Endothelial cell of umbilical vein (primary cell): ENCODE measurements at regions not wholly inside any gene's neighbourhood (a gene's known extent, or its start where the extent isn't known, plus 50 kb on each side); places are given as distances from the start of the nearest gene placed in this dataset.

ENCODE experiments used
- BruUV-seq: library from RNA; stranded (reverse); fragments of 400-500 nt; replicated peaks from 2 replicates; lab custom pipeline; 2021; lab: Mats Ljungman, UMichigan
- CTCF ChIA-PET: fragments of 300-600, 350-600 bp; sonication (Branson Sonifier 250); formaldehyde crosslinking; loops from one replicate; lab custom pipeline; 2021; ENCODE audit warnings: antibody characterized with exemption, inconsistent platforms; lab: Charles Lee
- POLR2A ChIA-PET: fragments of 300-600, 350-600 bp; sonication (Branson Sonifier 250); formaldehyde crosslinking; loops from one replicate; lab custom pipeline; 2021; ENCODE audit warnings: antibody characterized with exemption, inconsistent platforms; lab: Charles Lee
- DNase-seq: peaks from one replicate; pipeline ENCODE4 v3.0.0-alpha.2; 2011; ENCODE audit warnings: low read depth, low spot score
- FAIRE-seq: peaks from 2 replicates; lab custom pipeline; 2011; peaks lifted over from hg19 to GRCh38; lab: Jason Lieb, UNC
- H2AFZ ChIP-seq: 2 replicates; pipeline ENCODE4 v1.6.0; 2012; ENCODE audit warnings: low read depth, low read length, control low read depth, inconsistent platforms
- H3K27ac ChIP-seq: 2 replicates; pipeline ENCODE4 v1.5.1; 2011; ENCODE audit warnings: low read depth, mild to moderate bottlenecking, control low read depth, low read length, moderate library complexity; ENCODE audit not compliant: insufficient read depth
- H3K27me3 ChIP-seq, 2 experiments: 2 replicates each; pipeline versions ENCODE4 v1.6.0 to v1.6.1; 2011; ENCODE audit warnings: low read length in 2 of 2, mixed read lengths in 1 of 2; ENCODE audit not compliant: control insufficient read depth in 2 of 2, insufficient read depth in 2 of 2
- H3K36me3 ChIP-seq, 2 experiments: 2 replicates in 1 of 2; 3 replicates in 1 of 2; pipeline ENCODE4 v1.5.1; 2011; ENCODE audit warnings: low read length in 2 of 2, mild to moderate bottlenecking in 1 of 2, moderate library complexity in 1 of 2; ENCODE audit not compliant: control insufficient read depth in 2 of 2, insufficient read depth in 2 of 2; ENCODE audit errors: extremely low read depth in 1 of 2
- H3K4me1 ChIP-seq: 3 replicates; pipeline ENCODE4 v1.5.1; 2011; ENCODE audit warnings: mild to moderate bottlenecking, low read length; ENCODE audit not compliant: control insufficient read depth, insufficient read depth; ENCODE audit errors: extremely low read depth
- H3K4me2 ChIP-seq: 2 replicates; pipeline ENCODE4 v1.6.1; 2011; ENCODE audit warnings: low read length, control low read depth, mixed read lengths; ENCODE audit not compliant: insufficient read depth
- H3K4me3 ChIP-seq, 3 experiments: fragments of 200-600 bp in 1 of 3; sonication (generic), shearing (Covaris generic) in 1 of 3; replicated peaks in 1 of 3; 2 replicates each; pipeline ENCODE4 v1.5.1; 2011 to 2016; ENCODE audit warnings: control low read depth in 3 of 3, low read length in 3 of 3, mild to moderate bottlenecking in 2 of 3, inconsistent platforms in 1 of 3, low read depth in 1 of 3, moderate library complexity in 1 of 3; ENCODE audit not compliant: insufficient read depth in 1 of 3
- H3K79me2 ChIP-seq: 2 replicates; pipeline ENCODE4 v1.6.0; 2012; ENCODE audit warnings: low read length, inconsistent platforms; ENCODE audit not compliant: control insufficient read depth, insufficient read depth
- H3K9ac ChIP-seq: replicated peaks from 2 replicates; pipeline ENCODE3; 2011; ENCODE audit warnings: low read length, control low read depth; ENCODE audit not compliant: insufficient read depth; ENCODE audit errors: extremely low read depth
- H3K9me1 ChIP-seq: replicated peaks from 3 replicates; pipeline ENCODE4 v1.6.0; 2011; ENCODE audit warnings: mild to moderate bottlenecking, low read length; ENCODE audit not compliant: control insufficient read depth, insufficient read depth; ENCODE audit errors: extremely low read depth
- H3K9me3 ChIP-seq: replicated peaks from 2 replicates; pipeline ENCODE4 v1.5.1; 2012; ENCODE audit warnings: low read length, inconsistent platforms; ENCODE audit not compliant: control insufficient read depth, insufficient read depth
- H4K20me1 ChIP-seq: replicated peaks from 2 replicates; pipeline ENCODE3; 2011; ENCODE audit warnings: mild to moderate bottlenecking, low read length; ENCODE audit not compliant: control insufficient read depth, insufficient read depth; ENCODE audit errors: extremely low read depth
- EZH2 ChIP-seq: IDR thresholded peaks from 2 replicates; pipeline ENCODE4 v1.6.1; 2012; ENCODE audit warnings: borderline replicate concordance, low read depth, mild to moderate bottlenecking, moderate library complexity, low read length, inconsistent platforms; ENCODE audit not compliant: severe bottlenecking
- FOS ChIP-seq: IDR thresholded peaks from 2 replicates; pipeline ENCODE4 v1.6.1; 2011; ENCODE audit warnings: mild to moderate bottlenecking, low read length, moderate library complexity, borderline replicate concordance; ENCODE audit not compliant: insufficient read depth
- GATA2 ChIP-seq: IDR thresholded peaks from 2 replicates; pipeline ENCODE4 v1.7.0; 2011; ENCODE audit warnings: low read depth, mild to moderate bottlenecking, moderate library complexity, mixed read lengths, low read length; ENCODE audit not compliant: insufficient read length, insufficient read depth
- JUN ChIP-seq: IDR thresholded peaks from 2 replicates; pipeline ENCODE4 v1.6.1; 2011; ENCODE audit warnings: borderline replicate concordance, low read depth; ENCODE audit not compliant: insufficient read length, insufficient read depth
- MAX ChIP-seq: IDR thresholded peaks from 2 replicates; pipeline ENCODE4 v1.6.1; 2011; ENCODE audit not compliant: insufficient read depth, insufficient read length
- MYC ChIP-seq: IDR thresholded peaks from one replicate; pipeline ENCODE4 v1.6.1; 2011; ENCODE audit warnings: mild to moderate bottlenecking, low read depth, low read length
- POLR2A ChIP-seq: IDR thresholded peaks from 2 replicates; pipeline ENCODE4 v1.6.1; 2012; ENCODE audit warnings: low read depth, mild to moderate bottlenecking, control low read depth, low read length
- POLR2AphosphoS5 ChIP-seq: IDR thresholded peaks from 2 replicates; pipeline ENCODE4 v1.6.1; 2012; ENCODE audit warnings: low read depth, mild to moderate bottlenecking, control low read depth, low read length, moderate library complexity; ENCODE audit not compliant: insufficient read depth
- dilution Hi-C: fragments of 300-500 bp; cut with MboI; formaldehyde crosslinking; loops from one replicate; pipeline ENCODE4 v1.15.0; 2019; ENCODE audit warnings: low sequenced_read_pairs; ENCODE audit not compliant: extremely low pct_ligation_motif_present
- intact Hi-C: fragments of 100-400 bp; cut with micrococcal nuclease; formaldehyde crosslinking; loops from one replicate; pipeline ENCODE4 v1.10.0; 2022
- TF ChIP-seq, protein P1 (sequence below), 2 donors: IDR thresholded peaks; 1 replicate in 1 of 2; 2 replicates in 1 of 2; pipeline ENCODE4 v1.5.1; 2011; ENCODE audit warnings: low read length in 2 of 2, mild to moderate bottlenecking in 2 of 2, moderate library complexity in 2 of 2, control low read depth in 1 of 2, inconsistent platforms in 1 of 2, low read depth in 1 of 2; ENCODE audit not compliant: insufficient read depth in 1 of 2; ENCODE audit errors: extremely low read depth in 1 of 2

- Histone ChIP-seq H4K20me1 (no peaks in the 10 kb centered on the region), H3K27ac (no peak overlapping the region), H3K4me2 (no peak overlapping the region), H3K9me1 (no peaks in the 10 kb centered on the region), H2AFZ (no peak overlapping the region), H3K36me3 (no peaks in the 10 kb centered on the region), H3K27me3 (no peaks in the 10 kb centered on the region), H3K9me3 (no peaks in the 10 kb centered on the region), H3K4me1 (peaks cover 3% of the 10 kb centered on the region), H3K9ac (no peak overlapping the region), H3K79me2 (no peaks in the 10 kb centered on the region), H3K4me3 (no peak overlapping the region)
- intact Hi-C loops: no loop called here
- TF ChIP-seq MYC: no peak
- no peak for TF ChIP-seq FOS
- TF ChIP-seq EZH2: no peak
- TF ChIP-seq MAX: no peak
- TF ChIP-seq JUN: no peak
- TF ChIP-seq POLR2A: no peak
- no peak for TF ChIP-seq POLR2AphosphoS5
- TF ChIP-seq, protein P1, sequence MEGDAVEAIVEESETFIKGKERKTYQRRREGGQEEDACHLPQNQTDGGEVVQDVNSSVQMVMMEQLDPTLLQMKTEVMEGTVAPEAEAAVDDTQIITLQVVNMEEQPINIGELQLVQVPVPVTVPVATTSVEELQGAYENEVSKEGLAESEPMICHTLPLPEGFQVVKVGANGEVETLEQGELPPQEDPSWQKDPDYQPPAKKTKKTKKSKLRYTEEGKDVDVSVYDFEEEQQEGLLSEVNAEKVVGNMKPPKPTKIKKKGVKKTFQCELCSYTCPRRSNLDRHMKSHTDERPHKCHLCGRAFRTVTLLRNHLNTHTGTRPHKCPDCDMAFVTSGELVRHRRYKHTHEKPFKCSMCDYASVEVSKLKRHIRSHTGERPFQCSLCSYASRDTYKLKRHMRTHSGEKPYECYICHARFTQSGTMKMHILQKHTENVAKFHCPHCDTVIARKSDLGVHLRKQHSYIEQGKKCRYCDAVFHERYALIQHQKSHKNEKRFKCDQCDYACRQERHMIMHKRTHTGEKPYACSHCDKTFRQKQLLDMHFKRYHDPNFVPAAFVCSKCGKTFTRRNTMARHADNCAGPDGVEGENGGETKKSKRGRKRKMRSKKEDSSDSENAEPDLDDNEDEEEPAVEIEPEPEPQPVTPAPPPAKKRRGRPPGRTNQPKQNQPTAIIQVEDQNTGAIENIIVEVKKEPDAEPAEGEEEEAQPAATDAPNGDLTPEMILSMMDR (IDR thresholded peaks at IDR 0.05; ENCODE audit: extremely low read depth in 1 of 2, insufficient read depth in 1 of 2, low read depth in 1 of 2, low read length in 2 of 2): no peak
- TF ChIP-seq GATA2: no peak
- DNase-seq (no peak), FAIRE-seq (no peak)
- dilution Hi-C loops: no loop called here
- ChIA-PET CTCF (no interaction called here), POLR2A (no interaction called here)
- BruUV-seq: no TSS peak
Observed at GRCh38 chr1:67586596-67586995, 98.4 kb upstream of the GADD45A start.
